ENCODE measurements at regions not wholly inside any gene's neighbourhood (a gene's known extent, or its start where the extent isn't known, plus 50 kb on each side); places are given as distances from the start of the nearest gene placed in this dataset.

DNA sequence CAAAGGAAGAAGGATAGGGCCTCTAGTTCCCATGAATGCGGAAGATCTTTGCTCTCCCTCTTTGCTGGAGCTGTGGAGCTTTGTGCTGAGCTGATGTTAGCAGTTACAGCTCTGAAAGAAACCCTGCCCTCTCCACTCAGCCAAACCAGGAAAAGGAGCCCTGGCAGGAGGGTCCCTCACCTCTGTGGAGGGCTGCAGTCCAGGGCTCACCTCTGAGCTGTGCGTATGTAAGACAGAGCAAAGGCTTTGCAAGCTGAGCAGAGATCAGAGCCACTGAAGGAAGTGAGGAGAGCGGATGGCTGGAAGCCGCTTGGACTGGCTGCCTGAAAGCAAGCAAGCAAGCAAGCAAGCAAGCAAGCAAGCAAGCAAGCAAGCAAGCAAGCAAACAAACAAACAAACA lies 84.7 kb downstream of the RAMP3 start:
- TF ChIP-seq CTCF (IDR thresholded peaks at IDR 0.05) (no peak), POLR2A (IDR thresholded peaks at IDR 0.05) (no peak)

Measured in uterus (tissue), 2 donors.